Upper lobe of right lung (tissue), 1 donor: ENCODE measurements at regions not wholly inside any gene's neighbourhood (a gene's known extent, or its start where the extent isn't known, plus 50 kb on each side); places are given as distances from the start of the nearest gene placed in this dataset.

Experiments used
- ATAC-seq: fragments of 200-7000 bp; cut with Tn5 transposase; one replicate; pipeline ENCODE4 v1.9.1; 2020; ENCODE audit warnings: mild to moderate bottlenecking, moderate library complexity
- DNase-seq: peaks from one replicate; pipeline ENCODE4 v3.0.0-alpha.2; 2020
- H3K27ac ChIP-seq: fragments of 200-600 bp; one replicate; pipeline ENCODE4 v1.8.0; 2022
- H3K27me3 ChIP-seq: fragments of 200-600 bp; one replicate; pipeline ENCODE4 v1.8.0; 2022; ENCODE audit warnings: mild to moderate bottlenecking
- H3K36me3 ChIP-seq: fragments of 200-600 bp; one replicate; pipeline ENCODE4 v1.8.0; 2022
- H3K4me1 ChIP-seq: fragments of 200-600 bp; one replicate; pipeline ENCODE4 v1.8.0; 2022
- H3K4me3 ChIP-seq: fragments of 200-600 bp; one replicate; pipeline ENCODE4 v1.8.0; 2022; ENCODE audit warnings: mild to moderate bottlenecking
- H3K9me3 ChIP-seq: fragments of 200-600 bp; one replicate; pipeline ENCODE4 v1.8.0; 2022
- CTCF ChIP-seq: fragments of 200-600 bp; IDR thresholded peaks from one replicate; pipeline ENCODE4 v1.8.0; 2022; ENCODE audit warnings: antibody characterized with exemption
- intact Hi-C: fragments of 100-400 bp; cut with DNase I; formaldehyde crosslinking; loops from one replicate; pipeline ENCODE4 v1.11.0; 2022
- donor health status: DM: no; HTN: yes; CAD: no; lungs with severe emphysema.

GRCh38 chr18:60469387-60470100, 97.0 kb upstream of the MC4R start:
- H3K4me1 ChIP-seq = no peaks in the 10 kb centered on the region
- no peaks in the 10 kb centered on the region for H3K27me3 ChIP-seq
- no peak overlapping the region for H3K4me3 ChIP-seq
- ATAC-seq = no peak
- H3K9me3 ChIP-seq = no peaks in the 10 kb centered on the region
- TF ChIP-seq CTCF = no peak
- intact Hi-C loops = no loop called here
- DNase-seq = no peak
- H3K36me3 ChIP-seq = no peaks in the 10 kb centered on the region
- H3K27ac ChIP-seq = no peak overlapping the region

GRCh38 chr18:60471652-60472051, 99.1 kb upstream of the MC4R start:
- ATAC-seq (no peak), DNase-seq (no peak)
- intact Hi-C loops = no loop called here
- no peak for TF ChIP-seq CTCF
- no peaks in the 10 kb centered on the region for H3K27me3 ChIP-seq
- H3K4me3 ChIP-seq = no peak overlapping the region
- H3K4me1 ChIP-seq = no peaks in the 10 kb centered on the region
- H3K36me3 ChIP-seq = no peaks in the 10 kb centered on the region
- H3K27ac ChIP-seq = no peak overlapping the region
- H3K9me3 ChIP-seq = no peaks in the 10 kb centered on the region

- H3K27ac ChIP-seq = no peak overlapping the region
- H3K4me1 ChIP-seq = no peaks in the 10 kb centered on the region
- intact Hi-C loops = no loop called here
- no peaks in the 10 kb centered on the region for H3K36me3 ChIP-seq
- TF ChIP-seq CTCF = no peak
- no peak overlapping the region for H3K4me3 ChIP-seq
- H3K27me3 ChIP-seq = no peaks in the 10 kb centered on the region
- no peaks in the 10 kb centered on the region for H3K9me3 ChIP-seq
- DNase-seq (no peak), ATAC-seq (no peak)
These were observed 112.6 kb upstream of the MC4R start for GRCh38 chr18:60485201-60485600.

GRCh38 chr18:60493066-60493465, 120.5 kb upstream of the MC4R start:
- no peaks in the 10 kb centered on the region for H3K9me3 ChIP-seq
- TF ChIP-seq CTCF = no peak
- no peaks in the 10 kb centered on the region for H3K27me3 ChIP-seq
- no peak overlapping the region for H3K4me3 ChIP-seq
- no peaks in the 10 kb centered on the region for H3K36me3 ChIP-seq
- ATAC-seq (no peak), DNase-seq (no peak)
- no peaks in the 10 kb centered on the region for H3K4me1 ChIP-seq
- H3K27ac ChIP-seq = no peak overlapping the region
- intact Hi-C loops = no loop called here

- H3K27me3 ChIP-seq = no peaks in the 10 kb centered on the region
- no peak for ATAC-seq
- H3K4me1 ChIP-seq = no peaks in the 10 kb centered on the region
- no peaks in the 10 kb centered on the region for H3K36me3 ChIP-seq
- no peak for TF ChIP-seq CTCF
- H3K9me3 ChIP-seq = no peaks in the 10 kb centered on the region
- DNase-seq = no peak
- intact Hi-C loops = no loop called here
- no peak overlapping the region for H3K4me3 ChIP-seq
- H3K27ac ChIP-seq = no peak overlapping the region
These were observed 127.1 kb upstream of the MC4R start for GRCh38 chr18:60499675-60500074.

GRCh38 chr18:60500960-60501359, 128.4 kb upstream of the MC4R start:
- DNase-seq (no peak), ATAC-seq (no peak)
- H3K27me3 ChIP-seq = no peaks in the 10 kb centered on the region
- H3K36me3 ChIP-seq = no peaks in the 10 kb centered on the region
- H3K27ac ChIP-seq = no peak overlapping the region
- H3K4me1 ChIP-seq = no peaks in the 10 kb centered on the region
- TF ChIP-seq CTCF = no peak
- no peaks in the 10 kb centered on the region for H3K9me3 ChIP-seq
- no peak overlapping the region for H3K4me3 ChIP-seq
- intact Hi-C loops = no loop called here
